DOHH2 (cell line): ENCODE measurements at regions not wholly inside any gene's neighbourhood (a gene's known extent, or its start where the extent isn't known, plus 50 kb on each side); places are given as distances from the start of the nearest gene placed in this dataset.

Experiments
- CTCF ChIP-seq: fragments of 200-600 bp; sonication (generic); IDR thresholded peaks from one replicate; pipeline ENCODE4 v1.5.1; 2014; ENCODE audit warnings: antibody characterized with exemption, mild to moderate bottlenecking, low read depth, low read length; ENCODE audit not compliant: poor library complexity, severe bottlenecking
- EZH2phosphoT487 ChIP-seq: fragments of 200-600 bp; sonication (generic); IDR thresholded peaks from 2 replicates; pipeline ENCODE4 v1.6.1; 2017; ENCODE audit warnings: borderline replicate concordance, mild to moderate bottlenecking, antibody characterized with exemption, low read length, moderate library complexity, mixed read lengths

GRCh38 chr6:106860940-106861339, 113.6 kb downstream of the CD24 start:
- no peak for TF ChIP-seq CTCF
- TF ChIP-seq EZH2phosphoT487 = no peak
